ENCODE measurements at regions not wholly inside any gene's neighbourhood (a gene's known extent, or its start where the extent isn't known, plus 50 kb on each side); places are given as distances from the start of the nearest gene placed in this dataset.
A peak's percentile ranks its signal among the peaks of the same experiment; 100 is the strongest.

DNA sequence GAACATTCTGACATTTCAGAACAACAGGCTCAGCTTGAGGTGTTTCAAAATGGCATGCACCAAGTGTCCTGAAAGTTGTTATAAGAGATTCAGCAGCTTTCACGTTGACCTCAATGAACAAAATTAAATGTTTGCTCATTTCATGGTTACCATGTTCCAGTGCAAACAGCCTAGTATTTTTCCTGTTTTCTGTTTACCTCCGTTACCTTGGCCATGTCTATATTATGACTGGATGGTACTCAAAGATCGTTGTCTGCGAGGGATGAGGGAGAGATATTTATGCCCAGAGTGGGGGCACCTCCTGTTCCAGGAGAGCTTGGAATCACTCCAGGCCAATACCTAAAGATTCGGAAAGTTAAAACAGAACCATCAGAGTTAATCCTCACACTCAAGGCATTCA, 83.8 kb upstream of the SASH1 start:
- DNase-seq: no peak

DNA sequence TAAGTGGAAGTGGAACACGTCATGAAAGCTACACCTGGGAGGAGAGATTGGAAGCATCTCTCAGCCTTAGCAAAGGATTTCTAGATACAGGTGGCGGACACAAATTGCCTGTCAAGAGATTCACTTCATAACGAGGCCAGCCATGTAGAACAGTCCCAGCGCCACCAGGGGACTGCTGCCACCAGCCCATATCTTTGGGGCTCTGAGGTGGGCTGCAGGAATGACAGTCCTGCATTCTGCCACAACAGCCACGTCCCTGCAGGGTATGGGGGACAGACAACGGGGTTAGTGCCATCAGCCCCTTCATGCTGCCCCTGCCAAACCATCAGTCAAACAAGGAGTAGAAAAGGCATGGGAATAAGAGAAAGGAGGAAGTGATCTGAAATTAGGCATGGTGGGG, 81.2 kb upstream of the SASH1 start:
- DNase-seq: no peak

DNA sequence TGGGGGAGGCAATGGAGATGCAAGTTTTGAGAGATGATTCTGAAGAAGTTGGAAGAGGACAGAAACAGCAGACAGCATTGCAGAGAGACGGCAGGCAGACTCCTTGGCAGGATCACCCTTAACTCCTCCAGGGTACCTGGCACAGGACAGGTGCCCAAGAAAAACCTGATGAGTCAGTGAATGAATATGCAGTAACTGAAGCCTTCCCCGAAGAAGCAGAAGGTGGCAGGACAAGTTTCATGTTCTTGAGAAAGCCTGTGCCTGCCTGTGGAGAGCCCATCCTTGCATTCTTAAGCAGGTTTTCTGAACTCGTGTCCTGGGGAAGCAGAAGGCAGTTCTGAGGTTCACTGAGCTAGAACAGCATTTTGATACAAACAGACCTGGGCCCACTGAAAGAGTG, 79.6 kb upstream of the SASH1 start:
- no peak for DNase-seq

DNA sequence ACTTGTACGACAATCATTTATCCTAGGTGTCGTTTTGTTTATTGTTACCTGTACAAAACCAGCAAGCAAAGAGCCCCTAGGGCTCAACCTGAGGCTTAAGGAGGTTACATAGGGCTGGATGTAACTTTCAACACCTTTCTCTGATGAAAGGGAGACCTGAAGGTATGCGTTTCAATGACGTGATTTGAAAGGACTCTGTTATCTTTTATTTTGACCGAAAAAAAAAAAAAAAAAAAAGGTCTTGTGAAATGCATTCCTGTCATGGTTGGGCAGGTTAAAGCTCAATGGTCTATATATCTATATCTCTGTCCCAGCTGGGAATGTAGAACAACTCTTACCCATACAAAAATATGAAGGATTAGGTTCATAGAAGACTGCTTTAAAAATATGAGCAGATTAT, 78.7 kb upstream of the SASH1 start:
- DNase-seq: no peak

DNA sequence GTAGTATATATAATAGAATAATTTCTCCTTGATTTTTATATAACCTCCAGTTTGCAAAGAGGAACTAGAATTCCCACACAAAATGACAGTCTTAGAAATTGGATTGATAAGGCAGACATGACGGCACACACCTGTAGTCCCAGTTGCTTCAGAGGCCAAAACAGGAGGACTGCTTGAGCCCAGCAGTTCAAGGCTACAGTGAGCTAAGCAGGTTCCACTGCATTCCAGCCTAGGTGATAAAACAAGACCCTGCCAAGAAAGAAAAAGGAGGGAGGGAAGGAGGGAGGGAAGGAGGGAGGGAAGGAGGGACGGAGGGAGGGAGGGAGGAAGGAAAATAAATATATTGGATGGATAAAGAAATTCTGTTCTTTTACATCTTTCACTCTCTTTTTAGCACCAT, 77.6 kb upstream of the SASH1 start:
- no peak for DNase-seq

DNA sequence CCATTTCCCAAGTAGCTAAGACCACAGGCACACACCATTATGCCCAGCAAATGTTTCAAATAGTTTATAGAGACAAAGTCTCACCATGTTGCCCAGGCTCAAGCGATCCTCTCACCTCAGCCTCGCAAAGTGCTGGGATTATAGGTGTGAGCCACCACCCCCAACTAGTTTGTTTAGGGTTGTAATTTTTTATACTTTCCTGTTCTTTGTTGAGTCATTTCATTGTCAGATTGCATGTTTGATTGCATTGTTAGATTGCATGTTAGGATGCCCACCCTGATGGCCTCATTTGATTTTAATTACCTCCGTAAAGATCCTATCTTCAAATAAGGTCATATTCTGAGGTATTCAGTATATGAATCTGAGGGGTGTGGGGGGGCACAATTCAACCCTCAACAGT, 73.3 kb upstream of the SASH1 start:
- DNase-seq: no peak

DNA sequence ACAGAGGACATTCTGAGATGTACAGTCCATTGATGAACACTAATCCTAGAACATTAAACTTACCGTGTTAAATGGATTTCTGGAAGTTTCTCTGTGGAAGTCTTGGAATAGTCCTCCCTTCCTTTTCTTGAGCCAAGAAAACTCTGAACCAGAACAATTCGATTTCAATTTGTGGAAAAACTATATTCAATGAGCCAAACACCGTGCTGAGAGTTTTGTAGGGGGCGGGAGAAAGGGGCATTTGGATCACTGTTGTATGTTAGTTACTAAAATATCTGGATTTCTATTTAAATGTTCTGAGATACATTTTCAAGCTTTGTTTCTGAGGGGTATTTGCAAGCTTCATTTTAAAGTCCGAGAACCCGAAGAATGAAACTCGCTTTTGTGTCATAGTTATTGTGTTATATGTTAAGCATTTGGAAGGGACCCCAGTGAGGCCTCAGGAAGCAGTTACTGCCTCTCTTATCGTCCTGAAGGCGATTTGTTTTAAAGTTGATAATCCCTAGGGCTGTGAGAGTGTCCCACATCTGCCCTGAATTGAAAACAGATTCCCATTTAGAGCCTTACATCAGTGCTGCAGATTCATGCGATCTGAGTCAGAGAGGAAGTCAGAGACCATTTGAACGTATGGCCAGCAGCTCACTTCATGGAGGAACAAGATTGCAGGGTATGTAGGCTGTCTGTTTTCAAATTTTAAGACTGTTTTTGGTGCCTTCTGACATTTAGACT, 70.8 kb upstream of the SASH1 start:
- DNase-seq: peak; percentile 98

DNA sequence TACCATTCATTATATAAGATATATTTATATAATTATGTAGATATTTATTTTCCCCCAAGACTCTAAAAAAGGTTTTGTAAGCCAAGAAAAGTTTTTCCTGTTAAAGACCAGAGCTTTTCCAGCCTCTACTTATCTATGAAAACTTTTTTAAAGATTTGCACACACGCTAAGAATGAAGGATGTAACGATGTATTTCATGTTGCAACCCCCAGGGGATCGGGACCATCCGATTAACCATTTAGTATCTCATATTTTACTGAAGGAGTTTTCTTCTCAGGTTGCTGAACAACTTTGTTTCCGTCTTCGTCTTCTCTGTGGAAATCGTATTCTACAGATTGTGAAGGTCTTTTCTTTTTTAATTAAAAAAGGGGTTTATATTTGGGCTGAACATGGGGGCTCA, 70.0 kb upstream of the SASH1 start:
- DNase-seq: peak; percentile 56

DNA sequence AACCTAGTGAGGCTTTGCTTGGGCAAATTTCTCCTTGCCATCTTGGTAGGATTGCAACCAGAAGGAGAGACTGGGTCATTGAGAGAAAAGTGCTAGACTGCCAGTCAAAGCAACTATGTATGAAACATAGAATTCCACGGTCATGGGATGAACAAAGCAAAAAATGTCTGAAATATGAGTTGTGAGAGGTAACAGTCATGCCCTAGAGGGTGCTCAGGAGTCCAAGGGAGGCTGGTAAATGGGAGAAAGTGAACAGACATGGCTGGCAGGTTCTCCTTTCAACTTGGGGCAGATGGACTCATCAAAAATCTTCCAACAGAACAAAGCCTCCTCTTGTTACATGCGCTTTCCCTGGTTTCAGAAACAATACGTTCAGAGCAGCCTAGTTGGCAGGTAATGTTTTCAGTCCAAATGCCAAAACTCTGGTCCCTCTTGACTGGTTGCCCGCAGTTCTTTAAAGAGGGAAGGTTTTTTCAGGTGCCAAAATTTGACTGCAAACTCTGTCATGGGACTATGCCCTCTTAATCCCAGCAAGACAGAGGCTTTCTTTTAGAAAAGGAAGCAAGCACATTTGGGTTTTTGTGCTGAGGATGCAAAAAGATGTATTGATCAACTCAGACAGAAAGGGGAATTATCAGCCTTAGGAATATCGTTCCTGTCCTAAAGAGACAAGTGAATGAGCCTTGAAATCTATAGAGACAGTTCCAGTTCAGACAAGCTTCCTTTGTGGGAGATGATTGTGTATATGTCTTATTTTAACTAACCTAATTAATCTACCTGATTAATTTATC, 68.5 kb upstream of the SASH1 start:
- peak; percentile 49 for DNase-seq

DNA sequence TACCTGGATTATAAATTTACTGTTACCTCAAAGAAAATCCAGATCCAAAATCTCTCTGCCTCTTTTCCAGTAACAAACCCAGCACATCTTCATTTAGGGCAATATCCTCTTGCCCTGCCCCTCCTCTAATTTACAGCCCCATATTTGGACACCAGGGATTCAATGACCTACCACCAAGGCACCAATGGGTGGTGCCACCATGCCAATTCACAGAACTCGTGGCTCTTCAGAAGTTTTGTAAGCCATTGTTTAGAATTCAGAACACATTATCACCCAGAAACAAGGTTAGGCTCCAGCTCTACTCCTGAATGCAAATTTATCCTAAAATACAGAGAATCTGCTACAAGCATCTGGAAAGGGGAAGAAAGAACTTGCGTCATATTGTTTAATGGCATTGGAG, 67.8 kb upstream of the SASH1 start:
- DNase-seq: no peak

DNA sequence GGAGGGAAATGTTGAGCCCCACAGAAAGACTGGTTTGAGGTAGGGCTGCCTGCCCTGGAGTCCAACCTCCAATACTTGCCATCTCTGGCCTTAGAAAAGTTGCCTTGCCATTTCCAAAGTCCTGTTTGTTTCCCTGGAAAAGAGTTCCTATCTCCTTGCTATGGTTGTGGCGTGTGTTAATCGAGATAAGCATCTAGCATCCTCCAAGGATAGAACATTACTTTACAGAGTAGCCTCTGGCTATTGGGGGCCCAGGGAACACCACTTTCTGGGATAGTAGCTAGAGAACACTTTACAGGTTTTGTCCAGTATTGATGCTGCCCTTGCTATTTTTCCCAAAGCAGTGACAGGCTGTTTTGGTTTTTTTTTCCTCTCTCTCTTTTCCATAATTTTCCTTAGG, 57.4 kb upstream of the SASH1 start:
- no peak for DNase-seq

DNA sequence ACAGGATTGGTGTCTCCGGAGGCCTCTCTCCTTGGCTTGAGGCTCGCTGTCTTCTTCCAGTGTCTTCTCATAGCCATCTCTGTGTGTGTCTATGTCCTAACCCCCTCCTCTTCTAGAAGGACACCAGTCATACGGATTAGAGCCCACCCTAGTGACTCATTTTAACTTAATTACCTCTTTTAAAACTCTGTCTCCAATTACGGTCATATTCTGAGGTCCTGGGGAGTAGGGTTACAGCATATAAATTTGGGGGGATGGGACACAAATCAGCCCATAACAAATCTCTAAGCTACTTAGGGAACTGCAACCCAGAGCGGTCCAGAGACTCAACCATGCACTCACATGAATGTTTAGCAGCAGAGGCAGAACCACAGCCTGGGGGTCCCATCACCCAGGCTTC, 56.1 kb upstream of the SASH1 start:
- peak; percentile 65 for DNase-seq

DNA sequence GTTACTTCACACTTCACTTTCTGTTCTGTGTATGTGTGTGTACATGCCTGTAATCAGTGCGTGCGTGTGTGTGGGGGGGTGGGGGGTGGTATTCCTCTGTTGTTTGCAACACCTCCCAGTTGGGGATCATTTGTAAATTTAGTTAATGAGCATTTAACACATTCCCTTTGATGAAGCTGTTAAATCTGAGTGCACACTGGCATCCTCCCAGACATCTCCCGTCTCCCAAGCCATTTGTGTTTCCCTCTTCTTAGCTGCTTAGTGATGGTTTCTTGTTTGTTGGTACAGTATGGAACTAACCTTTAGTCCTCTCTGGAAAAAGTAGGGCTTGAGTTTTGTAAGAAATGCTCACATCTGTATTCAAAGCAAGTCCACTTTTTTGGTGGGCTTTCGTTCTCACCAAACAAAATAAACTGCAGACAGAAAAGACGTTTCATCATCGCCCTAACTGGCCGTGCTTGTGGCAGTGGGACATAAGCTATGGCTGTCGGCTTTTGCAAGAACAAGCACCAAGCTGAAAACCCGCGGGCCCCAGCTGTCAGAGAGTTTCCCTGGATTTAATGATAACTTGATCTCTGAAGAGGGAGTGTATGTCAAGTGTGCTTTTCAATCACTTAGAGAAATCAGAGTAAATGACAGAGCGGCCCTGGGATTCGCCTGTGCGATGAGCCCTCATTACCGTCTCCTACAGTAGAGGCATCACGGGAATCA, 54.9 kb upstream of the SASH1 start:
- DNase-seq: no peak

DNA sequence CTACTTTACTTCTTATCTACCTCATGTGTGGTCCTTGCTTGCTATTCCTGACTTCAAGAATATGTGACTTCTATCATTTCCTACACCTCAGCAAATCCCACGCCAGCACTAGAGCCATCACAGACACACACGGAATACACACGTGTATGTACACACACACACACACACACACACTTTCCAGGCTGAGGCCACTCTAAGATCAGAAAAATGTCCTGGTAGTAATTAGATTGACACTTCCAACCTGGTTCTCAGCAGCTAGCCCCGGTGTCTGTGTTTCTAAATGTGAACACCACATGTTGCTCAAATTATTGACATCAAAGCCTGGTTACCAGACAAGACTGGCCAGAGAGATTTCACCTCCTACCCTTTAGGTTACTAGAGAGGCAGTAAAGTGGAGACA, 54.1 kb upstream of the SASH1 start:
- no peak for DNase-seq

DNA sequence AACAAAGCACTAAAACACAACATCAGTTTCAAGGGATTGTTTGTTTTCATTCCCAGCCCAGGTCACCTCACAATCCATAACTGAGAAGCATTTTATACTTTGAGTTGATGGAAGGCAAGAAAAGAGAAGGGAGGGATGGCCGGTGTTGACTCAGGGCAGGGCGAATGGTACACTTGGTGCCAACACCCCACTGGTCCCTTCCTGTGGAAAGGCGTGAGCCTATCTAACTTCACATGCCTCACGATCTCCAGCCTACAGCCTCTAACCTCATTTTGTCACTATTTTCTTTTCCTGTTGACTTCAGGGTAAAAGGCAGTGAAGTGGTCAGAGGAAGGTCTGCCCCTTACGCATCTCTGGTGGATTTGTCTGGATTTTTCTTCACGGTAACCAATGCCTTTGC, 53.5 kb upstream of the SASH1 start:
- DNase-seq: no peak

DNA sequence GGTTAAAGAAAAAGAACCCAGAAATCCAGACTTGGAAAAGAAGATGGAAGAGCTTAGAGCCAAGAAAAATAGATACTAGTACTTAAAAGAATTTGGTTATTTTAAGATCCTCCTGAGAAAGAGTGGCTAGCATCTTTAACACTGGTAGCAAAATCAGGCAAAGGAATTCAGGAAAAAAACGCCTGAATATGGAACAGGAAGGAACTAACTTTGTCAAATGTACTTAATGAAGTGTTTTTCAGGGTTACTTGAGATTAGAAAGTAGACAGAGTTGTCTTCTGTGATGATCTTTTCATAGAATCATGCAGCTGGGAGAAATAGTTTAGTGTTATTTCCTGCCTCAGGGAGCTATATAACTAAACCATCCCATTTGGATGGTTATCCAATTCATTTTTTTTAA, 50.8 kb upstream of the SASH1 start:
- DNase-seq: peak; percentile 41

All from fibroblast of skin of right quadriceps (primary cell).